Heart left ventricle (tissue), 16 donors: ENCODE measurements at regions not wholly inside any gene's neighbourhood (a gene's known extent, or its start where the extent isn't known, plus 50 kb on each side); places are given as distances from the start of the nearest gene placed in this dataset.

ENCODE experiments used
- ATAC-seq, 4 donors: fragments of 200-7000 bp; cut with Tn5 transposase; one replicate each; pipeline ENCODE4 v1.9.1; 2020 to 2022; ENCODE audit warnings: moderate library complexity in 4 of 4, mild to moderate bottlenecking in 3 of 4, moderate number of reproducible peaks in 1 of 4
- DNase-seq, 5 donors: peaks; one replicate each; pipeline ENCODE4 v3.0.0-alpha.2; 2020
- H3K27ac ChIP-seq, 12 donors: fragments of 200-600 bp; sonication (generic) in 4 of 12; one replicate each; pipeline versions ENCODE4 v1.5.0 to v1.8.0; 2016 to 2022; ENCODE audit warnings: mild to moderate bottlenecking in 2 of 12
- H3K27me3 ChIP-seq, 9 donors: fragments of 200-600 bp; sonication (generic) in 2 of 9; one replicate each; pipeline versions ENCODE4 v1.5.1 to v1.8.0; 2016 to 2022; ENCODE audit warnings: mild to moderate bottlenecking in 3 of 9
- H3K36me3 ChIP-seq, 9 donors: fragments of 200-600 bp; sonication (generic) in 2 of 9; one replicate each; pipeline versions ENCODE4 v1.5.0 to v1.8.0; 2018 to 2022; ENCODE audit warnings: mild to moderate bottlenecking in 2 of 9
- H3K4me1 ChIP-seq, 12 donors: fragments of 200-600 bp; sonication (generic) in 4 of 12; one replicate each; pipeline versions ENCODE4 v1.5.0 to v1.8.0; 2016 to 2022; ENCODE audit warnings: mild to moderate bottlenecking in 3 of 12
- H3K4me3 ChIP-seq, 12 donors: fragments of 200-600 bp; sonication (generic) in 4 of 12; one replicate each; pipeline versions ENCODE4 v1.5.0 to v1.8.0; 2017 to 2022; ENCODE audit warnings: mild to moderate bottlenecking in 9 of 12, moderate library complexity in 4 of 12
- H3K9me3 ChIP-seq, 12 donors: fragments of 200-600 bp; sonication (generic) in 4 of 12; one replicate each; pipeline versions ENCODE4 v1.5.0 to v1.8.0; 2016 to 2022; ENCODE audit warnings: mild to moderate bottlenecking in 1 of 12
- CTCF ChIP-seq, 12 donors: fragments of 200-600 bp; sonication (generic) in 4 of 12; IDR thresholded peaks; one replicate each; pipeline versions ENCODE4 v1.5.0 to v1.8.0; 2018 to 2022; ENCODE audit warnings: antibody characterized with exemption in 12 of 12, mild to moderate bottlenecking in 5 of 12
- POLR2A ChIP-seq, 2 donors: fragments of 450-650 bp; IDR thresholded peaks; one replicate each; pipeline ENCODE4 v1.6.1; 2017; ENCODE audit warnings: antibody characterized with exemption in 2 of 2, mild to moderate bottlenecking in 2 of 2, moderate library complexity in 2 of 2
- WGBS, 4 donors: extraction: QIAGEN DNeasy Blood & Tissue Kit in 2 of 4; methylation state at CpG; one replicate each; pipeline versions ENCODE4 v1.1.5 to v1.1.7; 2013 to 2018; 5-methylcytosine and 5-hydroxymethylcytosine counted together
- intact Hi-C, 10 donors: fragments of 100-400 bp; cut with DNase I; formaldehyde crosslinking; loops; one replicate each; pipeline versions ENCODE4 v1.11.1 to v1.14.2; 2022
- donor health status: ischemic (EF 13 %, LVEDD 7.1; RV severe dilation, severe dysfunction).
- donor health status: healthy with polysubstance abuse.
- donor health status: DM: no; HTN: yes; CAD: no.
- donor health status: DM: no; HTN: no; CAD: no.
- donor health status: ischemic (EF 25% LVEDD 6.9; RV normal size, moderate dysfunction).
- donor health status: ischemic (EF 25% LVEDD 5.7; RV mildly dilated, moderate dysfunction).
- donor health status: healthy.
- donor health status: DM: yes; HTN: yes; CAD: no.
- donor health status: ischemic (EF 35%, LVEDD 5.7; RV mildly dilated, moderate dysfunction).
- donor health status: nonischemic (EF 11% LVEDD 7.7; RV severe dilation, severe dysfunction).
- donor health status: DM: yes; HTN: yes; CAD: no.
- donor health status: PGD.
- donor health status: ischemic (EF 29% LVEDD 5.4; RV normal size, mild dysfunction).
- donor health status: nonischemic (EF 23%, LVEDD 6.1; RV moderate dilation, normal function).

DNA sequence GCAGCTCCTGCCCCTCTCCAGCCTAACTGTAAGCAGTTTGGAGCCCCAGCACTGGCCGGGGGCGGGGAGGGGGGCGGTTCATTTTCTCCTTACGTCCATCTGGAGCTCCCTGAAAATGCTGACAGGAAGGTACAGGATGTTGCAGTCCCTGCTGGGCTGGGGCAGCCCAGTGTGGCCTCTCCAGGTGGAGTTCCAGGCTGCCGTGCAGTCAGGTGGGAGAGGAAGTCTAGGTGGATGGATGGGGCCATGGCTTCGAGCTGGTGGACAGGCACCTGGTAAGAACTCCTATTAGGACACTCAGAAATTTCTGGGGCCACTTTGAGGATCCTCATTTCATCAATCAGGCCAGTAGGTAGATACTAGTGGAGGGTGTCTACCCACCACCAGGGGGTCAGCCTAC lies 295.2 kb downstream of the CDH26 start:
- H3K27ac ChIP-seq: no peak overlapping the region
- ATAC-seq (no peak), DNase-seq (no peak)
- H3K27me3 ChIP-seq: peaks cover 0 to 28% (median 0%) of the 10 kb centered on the region in 9 donors
- intact Hi-C loops: no loop called here
- peaks cover 0 to 5% (median 0%) of the 10 kb centered on the region in 12 donors for H3K9me3 ChIP-seq
- WGBS, 4 donors: 68 to 85% (median 77%) methylated on average over 6 of the region's 6 CpGs
- no peak overlapping the region for H3K4me3 ChIP-seq
- no peak for TF ChIP-seq POLR2A (IDR thresholded peaks at IDR 0.05)
- no peak for TF ChIP-seq CTCF (IDR thresholded peaks at IDR 0.05)
- no peaks in the 10 kb centered on the region for H3K36me3 ChIP-seq
- peaks cover 0 to 5% (median 0%) of the 10 kb centered on the region in 12 donors for H3K4me1 ChIP-seq

DNA sequence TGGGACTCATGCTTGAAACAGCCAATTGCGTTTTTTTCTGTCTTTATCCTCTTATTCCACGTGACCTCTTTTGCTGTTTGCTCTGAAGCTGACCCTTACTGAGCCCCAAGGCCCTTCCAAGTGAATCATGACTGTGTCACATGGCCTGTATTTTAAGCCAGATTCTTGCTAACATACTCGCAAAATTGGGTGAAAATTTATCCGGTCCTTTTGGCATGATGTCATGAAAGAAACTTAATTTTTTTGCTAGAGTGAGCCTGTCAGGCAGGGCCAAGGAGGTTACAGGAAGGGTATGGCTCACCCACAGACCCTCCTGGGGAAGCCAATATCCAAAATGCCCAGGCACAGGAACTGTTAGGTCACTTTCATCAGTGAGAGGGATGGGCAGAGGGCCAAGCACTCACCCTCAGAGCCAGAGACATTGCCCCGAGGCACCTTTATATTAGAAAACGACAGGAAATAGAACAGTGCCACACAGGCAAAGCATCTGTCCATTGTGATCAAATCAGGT lies 296.7 kb downstream of the CDH26 start:
- intact Hi-C loops: no loop called here
- WGBS, 4 donors: 54 to 69% (median 60%) methylated on average over 6 of the region's 6 CpGs
- peaks cover 0 to 28% (median 0%) of the 10 kb centered on the region in 9 donors for H3K27me3 ChIP-seq
- no peak overlapping the region for H3K4me3 ChIP-seq
- peaks cover 0 to 5% (median 0%) of the 10 kb centered on the region in 12 donors for H3K9me3 ChIP-seq
- DNase-seq (no peak), ATAC-seq (peak in 1 of 4 donors; percentile 19)
- H3K27ac ChIP-seq: no peak overlapping the region
- H3K4me1 ChIP-seq: peaks cover 0 to 5% (median 0%) of the 10 kb centered on the region in 12 donors
- no peak for TF ChIP-seq CTCF (IDR thresholded peaks at IDR 0.05)
- no peak for TF ChIP-seq POLR2A (IDR thresholded peaks at IDR 0.05)
- no peaks in the 10 kb centered on the region for H3K36me3 ChIP-seq

DNA sequence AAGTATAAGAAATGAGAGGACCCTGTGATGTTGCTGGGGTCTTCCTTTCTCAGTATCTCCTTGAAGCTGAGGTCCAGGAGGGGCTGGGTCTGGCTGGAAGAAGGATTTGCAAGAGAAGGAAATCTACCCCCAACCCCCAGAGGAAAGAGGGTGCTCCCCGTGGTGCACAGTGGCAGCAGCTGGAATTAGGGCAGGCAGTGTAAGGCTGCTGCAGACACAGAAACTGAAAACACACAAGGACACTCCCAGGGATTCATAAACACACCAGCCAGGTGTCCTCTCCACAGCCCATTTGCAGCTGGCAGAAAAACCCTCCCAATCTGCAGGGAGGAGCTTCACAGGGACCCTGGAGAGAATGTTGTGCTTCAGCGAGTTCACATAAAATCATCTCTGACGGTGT lies 297.2 kb downstream of the CDH26 start:
- peaks cover 0 to under 1% (median 0%) of the 10 kb centered on the region in 12 donors for H3K9me3 ChIP-seq
- WGBS, 4 donors: 44 to 54% (median 53%) methylated on average over 3 of the region's 3 CpGs
- TF ChIP-seq CTCF (IDR thresholded peaks at IDR 0.05): no peak
- TF ChIP-seq POLR2A (IDR thresholded peaks at IDR 0.05): no peak
- no peak overlapping the region for H3K4me3 ChIP-seq
- H3K4me1 ChIP-seq: peaks cover 0 to 5% (median 0%) of the 10 kb centered on the region in 12 donors
- intact Hi-C loops: no loop called here
- no peak for ATAC-seq
- no peaks in the 10 kb centered on the region for H3K36me3 ChIP-seq
- H3K27me3 ChIP-seq: peaks cover 0 to 24% (median 0%) of the 10 kb centered on the region in 9 donors
- no peak overlapping the region for H3K27ac ChIP-seq
- DNase-seq: no peak

DNA sequence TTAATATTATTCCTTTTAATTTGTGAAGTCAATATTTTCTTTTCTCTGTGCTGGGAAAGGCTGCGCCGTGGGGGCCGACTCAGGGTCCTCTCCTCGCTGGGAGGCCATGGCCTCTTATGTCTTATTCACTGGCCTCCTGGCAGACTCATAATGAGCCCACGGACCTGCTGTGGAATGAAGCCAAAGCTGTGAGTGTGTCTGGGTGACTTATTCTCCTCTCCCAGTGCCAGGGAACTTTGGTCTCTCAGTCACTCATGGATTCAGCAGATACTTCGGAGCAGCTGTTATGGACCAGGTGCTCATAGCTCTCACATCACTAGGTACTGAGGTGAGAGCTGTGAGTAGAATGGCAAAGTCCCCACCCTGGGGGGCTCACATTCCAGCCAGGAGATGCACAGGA lies 297.6 kb downstream of the CDH26 start:
- 77 to 87% (median 81%) methylated on average over 6 of the region's 6 CpGs for WGBS, 4 donors
- ATAC-seq: no peak
- Histone ChIP-seq H3K9me3 (no peaks in the 10 kb centered on the region), H3K4me1 (peaks cover 0 to 5% (median 0%) of the 10 kb centered on the region in 12 donors), H3K36me3 (no peaks in the 10 kb centered on the region), H3K27me3 (peaks cover 0 to 19% (median 0%) of the 10 kb centered on the region in 9 donors), H3K27ac (no peak overlapping the region), H3K4me3 (no peak overlapping the region)
- intact Hi-C loops: no loop called here
- TF ChIP-seq POLR2A (IDR thresholded peaks at IDR 0.05) (no peak), CTCF (IDR thresholded peaks at IDR 0.05) (no peak)
- no peak for DNase-seq
